IMR-90 (cell line): ENCODE measurements at regions not wholly inside any gene's neighbourhood (a gene's known extent, or its start where the extent isn't known, plus 50 kb on each side); places are given as distances from the start of the nearest gene placed in this dataset.

ENCODE experiments used
- ATAC-seq: fragments of 200-7000 bp; cut with Tn5 transposase; 2 replicates; pipeline ENCODE4 v1.9.1; 2020; ENCODE audit warnings: low read depth, mild to moderate bottlenecking, moderate library complexity
- BruUV-seq: library from RNA; stranded (reverse); fragments of 400-500 nt; replicated peaks from 2 replicates; lab custom pipeline; 2021; lab: Mats Ljungman, UMichigan
- CTCF ChIA-PET: fragments of 300-600 bp; formaldehyde crosslinking; extraction: SDS; loops from one replicate; lab custom pipeline; 2021; ENCODE audit warnings: antibody characterized with exemption; lab: Yijun Ruan, JAX
- POLR2A ChIA-PET: fragments of 300-600 bp; sonication (Branson Sonifier 250); formaldehyde crosslinking; loops from one replicate; lab custom pipeline; 2022; ENCODE audit warnings: antibody characterized with exemption; ENCODE audit not compliant: unreplicated experiment; lab: Charles Lee
- DNase-seq: peaks from one replicate; pipeline ENCODE4 v3.0.0; 2013
- H2AFZ ChIP-seq: replicated peaks from 2 replicates; pipeline ENCODE3; 2013; ENCODE audit warnings: low read length, mild to moderate bottlenecking; ENCODE audit not compliant: poor library complexity
- H2AK5ac ChIP-seq: 2 replicates; pipeline ENCODE4 v1.6.1; 2013; ENCODE audit warnings: low read depth, low read length, inconsistent platforms
- H2AK9ac ChIP-seq: replicated peaks from 2 replicates; pipeline ENCODE3; 2013; ENCODE audit warnings: mild to moderate bottlenecking, low read depth, low read length, moderate library complexity; ENCODE audit not compliant: poor library complexity
- H2BK120ac ChIP-seq: 2 replicates; pipeline ENCODE4 v1.6.1; 2013; ENCODE audit warnings: low read depth, low read length, inconsistent platforms
- H2BK15ac ChIP-seq: 3 replicates; pipeline ENCODE4 v1.6.1; 2013; ENCODE audit warnings: low read depth, low read length, inconsistent platforms
- H2BK20ac ChIP-seq: 2 replicates; pipeline ENCODE4 v1.6.1; 2013; ENCODE audit warnings: low read depth, mild to moderate bottlenecking, inconsistent platforms, low read length, moderate library complexity
- H2BK5ac ChIP-seq: 2 replicates; pipeline ENCODE4 v1.6.1; 2013; ENCODE audit warnings: mild to moderate bottlenecking, low read depth, low read length, inconsistent platforms; ENCODE audit not compliant: poor library complexity, severe bottlenecking
- H3K14ac ChIP-seq: replicated peaks from 2 replicates; pipeline ENCODE4 v1.6.1; 2013; ENCODE audit warnings: low read depth, low read length, inconsistent platforms
- H3K18ac ChIP-seq: 2 replicates; pipeline ENCODE4 v1.6.1; 2013; ENCODE audit warnings: low read depth, low read length, control low read depth
- H3K23ac ChIP-seq: 2 replicates; pipeline ENCODE4 v1.6.1; 2013; ENCODE audit warnings: low read depth, low read length, inconsistent platforms
- H3K27ac ChIP-seq: 2 replicates; pipeline ENCODE4 v1.5.1; 2013; ENCODE audit warnings: mild to moderate bottlenecking, control low read depth, low read length; ENCODE audit not compliant: insufficient read depth
- H3K27me3 ChIP-seq: 2 replicates; pipeline ENCODE4 v1.6.1; 2013; ENCODE audit warnings: low read length; ENCODE audit not compliant: control insufficient read depth, insufficient read depth
- H3K36me3 ChIP-seq: 2 replicates; pipeline ENCODE4 v1.6.1; 2013; ENCODE audit warnings: low read length, mixed read lengths; ENCODE audit not compliant: control insufficient read depth, insufficient read depth
- H3K4ac ChIP-seq: 2 replicates; pipeline ENCODE4 v1.6.1; 2013; ENCODE audit warnings: low read depth, low read length, inconsistent platforms
- H3K4me1 ChIP-seq: 2 replicates; pipeline ENCODE4 v1.6.1; 2013; ENCODE audit warnings: low read length, mixed read lengths; ENCODE audit not compliant: control insufficient read depth, insufficient read depth
- H3K4me2 ChIP-seq: 2 replicates; pipeline ENCODE4 v1.6.1; 2013; ENCODE audit warnings: low read depth, mild to moderate bottlenecking, control low read depth, low read length, moderate library complexity
- H3K4me3 ChIP-seq: 2 replicates; pipeline ENCODE4 v1.5.1; 2013; ENCODE audit warnings: low read depth, mild to moderate bottlenecking, control low read depth, low read length, moderate library complexity; ENCODE audit not compliant: insufficient read depth
- H3K56ac ChIP-seq: 2 replicates; pipeline ENCODE4 v1.6.1; 2013; ENCODE audit warnings: low read length, inconsistent platforms; ENCODE audit not compliant: insufficient read depth; ENCODE audit errors: extremely low read depth
- H3K79me1 ChIP-seq, 2 experiments: 2 replicates each; pipeline ENCODE4 v1.6.1; 2013; ENCODE audit warnings: low read length in 2 of 2, inconsistent platforms in 1 of 2, low read depth in 1 of 2
- H3K9ac ChIP-seq: 2 replicates; pipeline ENCODE4 v1.6.1; 2013; ENCODE audit warnings: low read depth, low read length, control low read depth
- H3K9me1 ChIP-seq: 2 replicates; pipeline ENCODE4 v1.6.1; 2013; ENCODE audit warnings: low read length, inconsistent platforms; ENCODE audit not compliant: insufficient read depth
- H3K9me3 ChIP-seq: 2 replicates; pipeline ENCODE4 v1.6.1; 2013; ENCODE audit warnings: low read length; ENCODE audit not compliant: control insufficient read depth, insufficient read depth
- H4K20me1 ChIP-seq: 2 replicates; pipeline ENCODE4 v1.6.1; 2013; ENCODE audit warnings: low read length, inconsistent platforms; ENCODE audit not compliant: insufficient read depth
- H4K5ac ChIP-seq: 2 replicates; pipeline ENCODE4 v1.6.1; 2013; ENCODE audit warnings: mild to moderate bottlenecking, low read depth, low read length, control low read depth
- H4K8ac ChIP-seq, 2 experiments: 2 replicates each; pipeline ENCODE4 v1.6.1; 2013; ENCODE audit warnings: low read depth in 2 of 2, low read length in 2 of 2, control low read depth in 1 of 2, inconsistent platforms in 1 of 2
- H4K91ac ChIP-seq: 2 replicates; pipeline ENCODE4 v1.6.1; 2013; ENCODE audit warnings: low read depth, low read length, inconsistent platforms; ENCODE audit not compliant: insufficient read depth
- BHLHE40 ChIP-seq: fragments of 150-350 bp; IDR thresholded peaks from 2 replicates; pipeline ENCODE4 v1.6.1; 2016; ENCODE audit warnings: mild to moderate bottlenecking, low read depth, low read length
- CEBPB ChIP-seq: IDR thresholded peaks from 2 replicates; pipeline ENCODE4 v1.6.1; 2012; ENCODE audit warnings: low read depth, low read length, improper control_type of control experiment
- CHD1 ChIP-seq: IDR thresholded peaks from 2 replicates; pipeline ENCODE4 v1.6.1; 2012; ENCODE audit warnings: low read depth, low read length, improper control_type of control experiment
- CTCF ChIP-seq: conservative IDR thresholded peaks from 2 replicates; pipeline ENCODE4 v1.5.1; 2012; ENCODE audit warnings: mild to moderate bottlenecking, low read depth, low read length, improper control_type of control experiment
- FOS ChIP-seq: fragments of 150-350 bp; IDR thresholded peaks from 2 replicates; pipeline ENCODE4 v1.6.1; 2016; ENCODE audit warnings: low read depth, low read length
- MAZ ChIP-seq: IDR thresholded peaks from 2 replicates; pipeline ENCODE4 v1.6.1; 2012; ENCODE audit warnings: low read depth, mild to moderate bottlenecking, low read length, improper control_type of control experiment, moderate library complexity, borderline replicate concordance
- MXI1 ChIP-seq: IDR thresholded peaks from 2 replicates; pipeline ENCODE4 v1.6.1; 2012; ENCODE audit warnings: low read depth, mild to moderate bottlenecking, low read length, moderate library complexity, borderline replicate concordance
- NFE2L2 ChIP-seq: fragments of 150-350 bp; IDR thresholded peaks from 2 replicates; pipeline ENCODE4 v1.6.1; 2016; ENCODE audit warnings: low read depth, mild to moderate bottlenecking, low read length
- POLR2A ChIP-seq: IDR thresholded peaks from 2 replicates; pipeline ENCODE4 v1.6.1; 2012; ENCODE audit warnings: mild to moderate bottlenecking, low read depth, low read length
- RAD21 ChIP-seq: IDR thresholded peaks from 2 replicates; pipeline ENCODE4 v1.6.1; 2012; ENCODE audit warnings: low read length, improper control_type of control experiment
- RCOR1 ChIP-seq: IDR thresholded peaks from 2 replicates; pipeline ENCODE4 v1.6.1; 2012; ENCODE audit warnings: mild to moderate bottlenecking, low read length, improper control_type of control experiment; ENCODE audit not compliant: insufficient replicate concordance
- USF2 ChIP-seq: fragments of 150-350 bp; IDR thresholded peaks from 2 replicates; pipeline ENCODE4 v1.6.1; 2017; ENCODE audit warnings: mild to moderate bottlenecking, antibody characterized with exemption, low read length, low read depth
- WGBS, 2 experiments: methylation state at CpG; one replicate each; pipeline versions ENCODE4 v1.1.5 to v1.1.7; 2013; ENCODE audit warnings: missing lambda C conversion rate in 2 of 2; ENCODE audit not compliant: insufficient read length in 1 of 2; ENCODE audit errors: extremely low coverage in 2 of 2; 5-methylcytosine and 5-hydroxymethylcytosine counted together
- dilution Hi-C: fragments of 300-500 bp; cut with HindIII; formaldehyde crosslinking; loops from one replicate; pipeline ENCODE4 v1.14.3; 2018; ENCODE audit warnings: low sequenced_read_pairs; ENCODE audit not compliant: unreplicated experiment
- in situ Hi-C: fragments of 300-500 bp; cut with MboI; formaldehyde crosslinking; loops from 3 replicates; pipeline ENCODE4 v1.14.3; 2019; ENCODE audit warnings: low sequenced_read_pairs, inconsistent platforms, mixed read lengths
- intact Hi-C: fragments of 100-400 bp; cut with micrococcal nuclease; formaldehyde crosslinking; loops from 2 replicates; pipeline ENCODE4 v1.10.0; 2022

- BruUV-seq, result no TSS peak
- no peak overlapping the region for H3K9ac ChIP-seq
- no peak overlapping the region for H2BK120ac ChIP-seq
- peaks cover 3% of the 10 kb centered on the region; the same call in 1 of the 2 replicates for H3K27me3 ChIP-seq
- no peak overlapping the region for H3K27ac ChIP-seq
- intact Hi-C loops (no loop called here), dilution Hi-C loops (no loop called here), in situ Hi-C loops (no loop called here)
- H3K4ac ChIP-seq, result no peak overlapping the region
- no peak overlapping the region for H4K8ac ChIP-seq
- H4K91ac ChIP-seq, result no peak overlapping the region
- H2AK9ac ChIP-seq, result no peak overlapping the region
- no peaks in the 10 kb centered on the region for H3K9me1 ChIP-seq
- no peak overlapping the region for H3K18ac ChIP-seq
- H3K4me1 ChIP-seq, result no peaks in the 10 kb centered on the region
- no peak overlapping the region for H3K4me2 ChIP-seq
- no peak overlapping the region for H2BK20ac ChIP-seq
- POLR2A ChIA-PET, result no interaction called here
- H2AK5ac ChIP-seq, result no peak overlapping the region
- H2AFZ ChIP-seq, result no peak overlapping the region
- H3K36me3 ChIP-seq, result no peaks in the 10 kb centered on the region
- H3K9me3 ChIP-seq, result no peaks in the 10 kb centered on the region
- H3K14ac ChIP-seq, result no peak overlapping the region
- H3K23ac ChIP-seq, result no peak overlapping the region
- no peak overlapping the region for H4K5ac ChIP-seq
- no peaks in the 10 kb centered on the region for H4K20me1 ChIP-seq
- H3K4me3 ChIP-seq, result no peak overlapping the region
- no peak for DNase-seq
- H2BK15ac ChIP-seq, result no peak overlapping the region
- H3K79me1 ChIP-seq, result no peaks in the 10 kb centered on the region
- H2BK5ac ChIP-seq, result no peak overlapping the region
- ATAC-seq, result no peak
- TF ChIP-seq CEBPB (no peak), MXI1 (no peak), RCOR1 (no peak), USF2 (no peak), RAD21 (no peak), CTCF (no peak), MAZ (no peak), POLR2A (no peak), NFE2L2 (no peak), FOS (no peak), BHLHE40 (no peak), CHD1 (no peak)
- no CpG with 5 or more reads among the region's 7 CpGs for WGBS, 2 experiments
- CTCF ChIA-PET, result no interaction called here
- H3K56ac ChIP-seq, result no peak overlapping the region
Observed at GRCh38 chr20:48205786-48206185, 420.5 kb upstream of the SULF2 start.
